Right cardiac atrium (tissue), 5 donors: ENCODE measurements at regions not wholly inside any gene's neighbourhood (a gene's known extent, or its start where the extent isn't known, plus 50 kb on each side); places are given as distances from the start of the nearest gene placed in this dataset.

Source experiments
- ATAC-seq, 2 donors: fragments of 200-7000 bp; cut with Tn5 transposase; one replicate each; pipeline versions ENCODE4 v1.8.0 to v1.9.1; 2020; ENCODE audit warnings: moderate library complexity in 2 of 2, mild to moderate bottlenecking in 1 of 2
- DNase-seq, 3 donors: peaks; one replicate each; pipeline ENCODE4 v3.0.0-alpha.2; 2020
- H3K27ac ChIP-seq: one replicate; pipeline ENCODE4 v1.5.1; 2013; ENCODE audit warnings: mild to moderate bottlenecking, low read length, control low read depth, moderate library complexity
- H3K27me3 ChIP-seq: one replicate; pipeline ENCODE4 v1.6.1; 2013; ENCODE audit not compliant: control insufficient read depth, insufficient read depth
- H3K4me1 ChIP-seq: one replicate; pipeline ENCODE4 v1.6.1; 2013; ENCODE audit warnings: low read length; ENCODE audit not compliant: control insufficient read depth, insufficient read depth
- H3K4me3 ChIP-seq: one replicate; pipeline ENCODE4 v1.5.1; 2013; ENCODE audit warnings: low read length, control low read depth
- H3K9me3 ChIP-seq: one replicate; pipeline ENCODE4 v1.6.1; 2013; ENCODE audit warnings: low read length; ENCODE audit not compliant: control insufficient read depth
- WGBS: extraction: QIAGEN DNeasy Blood & Tissue Kit; methylation state at CpG from one replicate; pipeline ENCODE4 v1.1.7; 2013; 5-methylcytosine and 5-hydroxymethylcytosine counted together
- intact Hi-C, 4 donors: fragments of 100-400 bp; cut with DNase I; formaldehyde crosslinking; loops; one replicate each; pipeline versions ENCODE4 v1.11.0 to v1.14.0; 2022 to 2023
- donor health status: healthy with polysubstance abuse.
- donor health status: DM: no; HTN: yes; CAD: no.
- donor health status: DM: no; HTN: no; CAD: no.
- donor health status: DM: no; HTN: yes; CAD: no; lungs with severe emphysema.
- donor health status: DM: yes; HTN: yes; CAD: no.

DNA sequence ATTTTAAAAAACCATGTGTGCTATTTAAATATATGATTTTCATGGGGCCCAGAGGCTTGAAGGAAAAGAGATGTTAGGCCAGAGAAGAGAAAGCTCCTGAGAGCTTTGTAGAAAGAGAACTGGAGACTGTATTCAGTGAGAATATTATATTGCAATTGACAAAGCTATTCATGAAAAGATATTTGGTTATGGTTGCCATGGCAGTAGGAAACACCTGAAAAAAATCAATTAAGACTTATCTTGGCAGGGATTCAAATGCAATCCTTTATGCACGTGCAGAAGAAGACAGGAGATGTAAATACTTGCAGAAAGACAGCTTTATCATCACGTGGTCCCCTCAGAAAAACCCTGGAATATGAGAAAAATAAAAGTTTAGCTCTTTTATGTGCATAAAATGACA, 636.0 kb upstream of the TBL1XR1 start:
- ATAC-seq = no peak
- intact Hi-C loops = no loop called here

DNA sequence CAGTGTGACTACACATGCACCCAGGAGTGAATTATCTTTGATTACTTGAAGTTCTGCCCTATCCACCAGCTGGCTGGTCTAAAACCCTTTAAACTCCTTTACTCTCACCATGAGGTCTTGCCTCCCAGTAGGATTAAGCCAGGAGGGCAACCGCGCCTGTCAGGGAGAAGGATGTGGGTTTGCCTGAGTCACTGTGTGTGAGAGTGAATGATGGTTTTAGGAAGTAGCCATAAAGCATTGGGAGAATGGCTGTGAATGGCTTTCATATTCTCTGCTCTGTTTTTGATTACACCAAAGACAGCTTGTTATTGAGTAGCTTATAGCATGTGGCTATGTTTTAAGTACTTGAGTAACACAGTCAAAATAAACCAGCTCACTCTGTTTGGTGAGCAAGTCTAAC, 637.7 kb upstream of the TBL1XR1 start:
- ATAC-seq = no peak
- no peak overlapping the region for H3K27ac ChIP-seq
- H3K4me3 ChIP-seq = no peak overlapping the region
- intact Hi-C loops = no loop called here
- DNase-seq = peak in 1 of 3 donors; percentile 40
- H3K27me3 ChIP-seq = no peaks in the 10 kb centered on the region
- peaks cover 4% of the 10 kb centered on the region for H3K4me1 ChIP-seq
- WGBS = 91% methylated on average over 2 of the region's 2 CpGs
- no peaks in the 10 kb centered on the region for H3K9me3 ChIP-seq

More for the DNA sequence above, 636.0 kb upstream of the TBL1XR1 start:
- no peak for DNase-seq
- H3K27me3 ChIP-seq = no peaks in the 10 kb centered on the region
- H3K27ac ChIP-seq = no peak overlapping the region
- H3K4me1 ChIP-seq = peaks cover 4% of the 10 kb centered on the region
- H3K4me3 ChIP-seq = no peak overlapping the region
- WGBS = 37% methylated on average over 2 of the region's 2 CpGs
- H3K9me3 ChIP-seq = no peaks in the 10 kb centered on the region

DNA sequence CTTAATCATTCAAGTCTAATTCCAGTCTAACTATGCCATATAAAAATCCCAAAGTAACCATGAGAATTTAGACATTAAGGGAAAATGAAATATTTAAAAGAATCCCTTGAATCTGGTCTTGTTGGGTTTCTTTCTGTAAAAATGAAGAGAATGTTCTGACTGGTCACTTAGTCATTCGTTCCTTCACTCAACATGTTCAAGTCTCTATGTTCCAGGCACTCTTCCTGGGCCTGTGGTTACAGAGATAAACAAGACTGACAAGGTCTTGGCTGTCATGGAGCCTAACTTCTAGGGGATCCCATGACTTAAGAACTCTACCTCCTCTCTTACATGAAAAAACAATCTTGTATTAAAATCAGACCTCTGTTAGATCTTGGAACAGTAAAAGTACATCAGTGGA, 638.6 kb upstream of the TBL1XR1 start:
- peak; percentile 62 to 64 for ATAC-seq
- WGBS = 50% methylated on average over 1 of the region's 1 CpG

DNA sequence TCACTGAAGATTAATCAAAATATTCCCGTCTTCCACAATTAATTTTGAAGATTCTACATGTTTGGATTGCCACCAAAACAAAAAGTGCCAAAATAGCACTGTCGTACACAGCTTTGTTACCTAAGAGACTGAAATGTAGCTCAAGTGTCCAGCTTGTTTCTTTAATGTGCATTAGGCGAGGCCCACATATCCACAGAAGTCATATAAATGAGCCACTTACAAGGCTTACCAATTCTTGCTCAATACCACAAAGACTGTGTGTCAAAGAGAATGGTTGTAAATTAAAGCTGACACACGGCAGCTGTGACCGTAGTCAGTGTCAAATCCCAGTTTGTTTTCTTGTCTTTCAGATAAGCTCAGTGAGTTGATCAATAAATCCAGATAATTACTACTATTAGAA, 639.4 kb upstream of the TBL1XR1 start:
- no peak for DNase-seq
- Histone ChIP-seq H3K27me3 (no peaks in the 10 kb centered on the region), H3K4me3 (no peak overlapping the region), H3K4me1 (no peaks in the 10 kb centered on the region), H3K27ac (no peak overlapping the region), H3K9me3 (no peaks in the 10 kb centered on the region)
- WGBS = 71% methylated on average over 5 of the region's 5 CpGs
- intact Hi-C loops = no loop called here
- peak; percentile 23 to 35 for ATAC-seq

More for the DNA sequence above, 638.6 kb upstream of the TBL1XR1 start:
- Histone ChIP-seq H3K4me3 (no peak overlapping the region), H3K27me3 (no peaks in the 10 kb centered on the region), H3K9me3 (no peaks in the 10 kb centered on the region), H3K27ac (no peak overlapping the region), H3K4me1 (peaks cover under 1% of the 10 kb centered on the region)
- intact Hi-C loops = no loop called here
- no peak for DNase-seq

DNA sequence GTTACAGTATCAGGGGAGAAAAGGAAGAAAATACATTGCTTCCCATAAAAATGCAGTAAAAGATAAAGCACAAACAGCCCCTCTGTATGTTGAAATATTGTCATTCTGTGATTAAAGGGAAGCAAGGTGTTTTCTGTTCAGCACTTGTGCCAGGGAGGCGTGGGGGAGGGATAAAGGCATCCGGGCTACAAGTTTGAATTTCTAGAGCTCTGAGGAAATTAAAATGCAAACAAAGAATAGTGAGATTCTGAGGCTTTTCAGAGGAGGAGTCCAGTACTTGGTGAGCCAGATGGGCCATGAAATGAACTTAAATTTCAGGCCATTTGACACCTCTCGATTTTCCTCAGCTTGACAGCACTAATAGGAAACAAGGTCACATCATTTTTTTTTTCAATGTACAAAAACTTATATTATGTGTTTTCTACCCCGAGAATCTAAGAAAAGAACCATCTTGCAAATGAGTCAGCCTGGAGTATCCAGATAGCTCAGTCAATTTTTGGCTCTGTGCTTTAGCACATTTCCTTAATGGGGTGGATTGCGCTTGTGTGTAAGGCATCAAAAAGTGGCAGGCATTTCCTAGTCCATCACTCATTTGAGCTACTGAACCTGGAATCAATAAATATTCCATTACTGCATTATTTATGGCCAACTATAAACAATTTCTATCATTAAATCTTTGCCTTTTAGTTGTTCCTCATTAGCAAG, 640.8 kb upstream of the TBL1XR1 start:
- intact Hi-C loops = no loop called here
- H3K4me3 ChIP-seq = no peak overlapping the region
- H3K27me3 ChIP-seq = no peaks in the 10 kb centered on the region
- H3K9me3 ChIP-seq = no peaks in the 10 kb centered on the region
- 73% methylated on average over 5 of the region's 5 CpGs for WGBS
- H3K27ac ChIP-seq = no peak overlapping the region
- no peaks in the 10 kb centered on the region for H3K4me1 ChIP-seq
- ATAC-seq (no peak), DNase-seq (no peak)

DNA sequence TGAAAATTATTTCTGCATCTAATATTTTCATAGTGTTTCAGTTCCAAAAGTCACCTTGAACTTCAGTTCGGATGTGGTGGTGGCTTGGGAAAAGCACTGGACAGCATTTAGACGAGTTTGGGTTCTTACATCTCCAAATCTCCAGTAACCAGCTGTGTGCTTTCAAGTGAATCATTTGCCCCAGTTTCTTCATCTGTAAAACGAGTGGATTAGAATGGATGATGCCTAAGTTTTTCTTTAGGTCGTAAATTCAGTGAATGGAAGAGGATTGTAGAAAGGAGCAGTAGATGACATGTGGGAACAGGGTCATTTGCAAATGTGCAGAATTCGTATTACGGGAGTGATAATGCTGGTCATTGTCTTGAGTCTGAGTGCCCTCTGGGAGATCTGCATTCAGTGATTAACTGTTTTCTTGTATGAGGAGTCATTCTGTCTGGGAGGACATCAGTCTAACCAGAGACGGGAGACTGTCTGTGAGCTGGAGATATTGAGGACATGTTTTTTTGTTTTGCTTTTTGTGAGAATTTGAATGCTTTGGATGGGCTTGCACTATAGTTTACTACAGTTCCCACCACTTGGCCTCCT, 641.6 kb upstream of the TBL1XR1 start:
- ATAC-seq = no peak
- Histone ChIP-seq H3K4me1 (no peaks in the 10 kb centered on the region), H3K9me3 (no peaks in the 10 kb centered on the region), H3K4me3 (no peak overlapping the region), H3K27ac (no peak overlapping the region), H3K27me3 (no peaks in the 10 kb centered on the region)
- intact Hi-C loops = no loop called here
- DNase-seq = no peak
- 85% methylated on average over 7 of the region's 7 CpGs for WGBS

DNA sequence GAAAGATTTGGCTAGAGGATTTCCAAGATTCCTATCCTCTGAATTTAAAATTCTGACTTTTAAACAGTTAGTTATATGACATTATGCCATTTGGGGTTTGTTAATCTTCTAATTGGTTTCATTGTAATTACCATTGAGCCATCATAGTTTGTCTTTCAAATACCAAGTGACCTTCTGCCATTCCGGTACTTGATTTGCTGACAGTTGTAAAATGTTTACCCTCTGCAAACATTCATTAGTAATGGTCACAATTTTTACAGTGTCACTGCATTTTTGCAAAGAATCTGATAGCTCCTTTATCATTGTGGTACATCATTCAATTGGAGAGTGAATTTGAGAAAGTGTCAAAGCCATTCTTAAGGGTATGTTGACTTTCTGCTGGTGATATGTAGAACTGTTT, 645.0 kb upstream of the TBL1XR1 start:
- Histone ChIP-seq H3K27ac (no peak overlapping the region), H3K4me3 (no peak overlapping the region), H3K27me3 (no peaks in the 10 kb centered on the region), H3K4me1 (no peaks in the 10 kb centered on the region), H3K9me3 (no peaks in the 10 kb centered on the region)
- WGBS = 96% methylated on average over 1 of the region's 1 CpG
- DNase-seq (no peak), ATAC-seq (no peak)
- intact Hi-C loops = no loop called here

DNA sequence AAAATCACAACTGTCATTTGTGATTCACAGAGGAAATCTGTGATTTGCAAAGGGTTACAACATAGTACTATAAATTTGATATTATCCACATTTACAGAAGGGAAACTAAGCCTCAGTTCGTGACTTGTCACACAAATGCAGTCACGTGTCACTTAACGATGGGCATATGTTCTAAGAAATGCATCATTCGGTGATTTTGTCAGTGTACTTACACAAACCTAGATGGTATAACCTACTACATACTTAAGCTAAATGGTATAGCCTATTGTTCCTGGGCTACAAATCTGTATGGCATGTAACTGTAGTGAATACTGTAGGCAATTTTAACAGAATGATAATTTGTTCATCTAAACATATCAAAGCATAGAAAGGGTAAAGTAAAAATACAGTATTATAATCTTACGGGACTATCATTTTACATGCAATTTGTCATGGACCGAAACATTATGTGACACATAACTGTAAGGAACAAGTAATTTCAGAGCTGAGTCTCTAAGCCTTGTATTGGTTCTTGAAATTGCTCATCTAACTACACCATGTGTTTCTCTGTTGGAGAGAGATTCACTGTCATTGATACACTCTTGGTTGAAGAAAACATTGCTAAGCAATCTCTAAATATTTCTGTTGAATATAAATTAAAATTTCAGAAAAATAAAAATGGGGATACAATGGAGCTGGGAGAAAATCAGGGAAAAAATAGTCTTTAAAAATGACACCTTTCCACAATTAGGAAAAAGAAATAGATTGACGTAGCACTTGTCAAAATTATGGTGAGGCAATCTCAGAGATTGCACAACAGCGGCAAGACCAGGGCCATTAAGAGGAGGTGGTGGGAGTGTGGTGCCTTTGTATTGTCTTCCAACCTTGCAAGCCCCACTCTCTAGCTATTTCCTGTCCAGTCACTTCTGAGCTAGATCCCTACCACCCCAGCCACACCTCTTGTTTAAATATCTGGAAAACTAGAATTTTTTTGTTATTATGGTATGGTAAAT, 645.8 kb upstream of the TBL1XR1 start:
- no peak for ATAC-seq
- 97% methylated on average over 8 of the region's 8 CpGs for WGBS
- intact Hi-C loops = no loop called here
- no peaks in the 10 kb centered on the region for H3K27me3 ChIP-seq
- no peaks in the 10 kb centered on the region for H3K4me1 ChIP-seq
- H3K4me3 ChIP-seq = no peak overlapping the region
- H3K9me3 ChIP-seq = no peaks in the 10 kb centered on the region
- H3K27ac ChIP-seq = no peak overlapping the region
- no peak for DNase-seq

DNA sequence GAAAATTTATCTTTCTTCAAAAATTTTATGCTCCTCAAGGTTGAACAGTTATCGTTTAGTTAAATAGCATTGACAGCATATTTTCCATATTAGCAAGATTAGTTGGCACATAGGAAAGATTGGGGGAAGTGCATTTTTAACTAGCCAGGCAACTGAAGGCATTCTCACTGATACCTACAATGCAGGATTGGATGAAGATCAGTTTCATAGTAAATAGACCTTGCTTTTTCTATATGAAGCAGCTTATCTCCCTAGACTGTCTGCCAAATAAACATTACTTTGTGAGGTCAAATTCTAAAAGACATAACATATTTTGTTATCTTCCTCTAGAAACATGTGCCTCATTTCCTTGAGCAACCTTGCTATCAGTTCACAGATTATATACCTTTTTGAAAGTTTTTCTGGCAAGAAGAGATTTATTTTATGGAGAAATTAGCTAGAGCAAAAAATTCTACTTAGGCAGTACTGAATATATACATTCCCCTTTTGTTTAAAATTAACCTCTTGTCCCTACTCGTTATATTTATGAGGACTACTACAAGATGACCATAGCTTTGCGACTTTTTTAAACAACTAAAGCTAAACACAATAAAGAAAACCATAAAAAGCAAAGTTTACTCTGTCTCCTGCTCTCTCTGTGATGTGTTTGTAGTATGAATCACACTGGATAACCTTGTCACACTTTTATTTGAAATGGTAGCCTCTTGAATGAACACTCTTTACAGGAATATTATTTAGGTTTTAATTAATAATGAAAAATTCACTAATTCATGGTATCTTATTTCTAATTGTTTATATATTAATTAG, 654.9 kb upstream of the TBL1XR1 start:
- intact Hi-C loops = no loop called here
- ATAC-seq = no peak
- Histone ChIP-seq H3K4me1 (peaks cover 2% of the 10 kb centered on the region), H3K27ac (no peak overlapping the region), H3K4me3 (no peak overlapping the region), H3K27me3 (no peaks in the 10 kb centered on the region), H3K9me3 (no peaks in the 10 kb centered on the region)
- WGBS = 69% methylated on average over 3 of the region's 3 CpGs
- DNase-seq = no peak

DNA sequence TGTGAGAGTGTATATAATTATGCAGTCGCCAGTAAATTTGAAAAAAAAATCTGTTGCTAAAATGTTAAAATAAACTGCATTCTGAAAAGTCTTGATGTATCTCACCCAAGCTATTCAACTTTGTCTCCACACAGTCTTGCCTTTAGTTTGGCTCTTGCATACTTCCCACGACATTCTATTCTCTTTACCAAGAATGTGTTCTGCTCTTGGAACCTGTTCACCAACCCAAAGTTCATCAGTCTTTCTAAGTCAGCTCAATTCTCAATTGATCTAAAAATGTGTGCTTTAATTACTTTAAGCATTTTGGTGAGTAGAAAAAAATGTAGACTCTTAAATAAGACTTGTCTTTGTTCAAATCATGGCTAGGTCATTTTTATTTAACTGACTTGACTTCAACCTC, 657.7 kb upstream of the TBL1XR1 start:
- 86% methylated on average over 2 of the region's 2 CpGs for WGBS
- H3K9me3 ChIP-seq = no peaks in the 10 kb centered on the region
- DNase-seq = no peak
- intact Hi-C loops = no loop called here
- no peak overlapping the region for H3K27ac ChIP-seq
- ATAC-seq = no peak
- no peaks in the 10 kb centered on the region for H3K4me1 ChIP-seq
- H3K4me3 ChIP-seq = no peak overlapping the region
- H3K27me3 ChIP-seq = no peaks in the 10 kb centered on the region
